SK-N-SH (cell line): ENCODE measurements at regions not wholly inside any gene's neighbourhood (a gene's known extent, or its start where the extent isn't known, plus 50 kb on each side); places are given as distances from the start of the nearest gene placed in this dataset.

Source experiments
- CTCF ChIA-PET: fragments of 300-600, 350-600 bp; formaldehyde crosslinking; extraction: SDS; loops from one replicate; lab custom pipeline; 2021; lab: Yijun Ruan, JAX
- POLR2A ChIA-PET: fragments of 350-600 bp; sonication (Branson Sonifier 250); formaldehyde crosslinking; extraction: SDS; loops from one replicate; lab custom pipeline; 2020; ENCODE audit warnings: antibody characterized with exemption, inconsistent platforms; lab: Yijun Ruan, JAX
- DNase-seq: peaks from one replicate; pipeline ENCODE4 v3.0.0; 2012
- H2AFZ ChIP-seq: fragments of 200-600 bp; sonication (generic); 2 replicates; pipeline ENCODE4 v1.8.1; 2016; ENCODE audit warnings: antibody characterized with exemption, mild to moderate bottlenecking, low read depth
- H3F3A ChIP-seq: fragments of 200-600 bp; sonication (generic); replicated peaks from 2 replicates; pipeline ENCODE3; 2016; ENCODE audit warnings: antibody characterized with exemption, mild to moderate bottlenecking; ENCODE audit not compliant: insufficient read depth
- H3K27ac ChIP-seq, 2 experiments: fragments of 200-500 bp in 1 of 2; fragments of 200-600 bp in 1 of 2; sonication (Bioruptor generic) in 1 of 2; sonication (generic), shearing (Covaris generic) in 1 of 2; 2 replicates each; pipeline versions ENCODE4 v1.5.1 to v1.6.1; 2014 to 2016; ENCODE audit warnings: low read depth in 2 of 2, inconsistent platforms in 1 of 2, low read length in 1 of 2, mild to moderate bottlenecking in 1 of 2, mixed read lengths in 1 of 2
- H3K27me3 ChIP-seq: fragments of 200-600 bp; sonication (generic), shearing (Covaris generic); 2 replicates; pipeline ENCODE4 v1.6.1; 2016; ENCODE audit warnings: mixed run types; ENCODE audit not compliant: insufficient read depth
- H3K36me3 ChIP-seq, 2 experiments: fragments of 200-500 bp in 1 of 2; fragments of 200-600 bp in 1 of 2; sonication (Bioruptor generic) in 1 of 2; sonication (generic) in 1 of 2; replicated peaks in 1 of 2; 2 replicates each; pipeline versions ENCODE3 to v1.5.1; 2014 to 2016; ENCODE audit warnings: low read length in 1 of 2, mild to moderate bottlenecking in 1 of 2; ENCODE audit not compliant: insufficient read depth in 2 of 2, control insufficient read depth in 1 of 2
- H3K4me1 ChIP-seq, 2 experiments: fragments of 200-500 bp in 1 of 2; fragments of 200-600 bp in 1 of 2; sonication (Bioruptor generic) in 1 of 2; sonication (generic), shearing (Covaris generic) in 1 of 2; 2 replicates each; pipeline versions ENCODE4 v1.5.1 to v1.6.1; 2014 to 2016; ENCODE audit warnings: low read depth in 1 of 2, low read length in 1 of 2, mixed run types in 1 of 2; ENCODE audit not compliant: insufficient read depth in 2 of 2, control insufficient read depth in 1 of 2
- H3K4me2 ChIP-seq: fragments of 200-600 bp; sonication (generic), shearing (Covaris generic); 2 replicates; pipeline ENCODE4 v1.6.1; 2017; ENCODE audit warnings: mixed run types
- H3K4me3 ChIP-seq, 2 experiments: fragments of 200-500 bp in 1 of 2; fragments of 200-600 bp in 1 of 2; sonication (Bioruptor generic) in 1 of 2; sonication (generic), shearing (Covaris generic) in 1 of 2; 2 replicates each; pipeline versions ENCODE4 v1.5.1 to v1.8.1; 2014 to 2016; ENCODE audit warnings: low read depth in 2 of 2, inconsistent platforms in 1 of 2, low read length in 1 of 2, mild to moderate bottlenecking in 1 of 2, mixed read lengths in 1 of 2, moderate library complexity in 1 of 2
- H3K79me2 ChIP-seq: fragments of 200-600 bp; sonication (generic); 2 replicates; pipeline ENCODE4 v1.8.1; 2017; ENCODE audit warnings: mild to moderate bottlenecking; ENCODE audit not compliant: insufficient read depth
- H3K9ac ChIP-seq: fragments of 200-600 bp; sonication (generic); 2 replicates; pipeline ENCODE4 v1.6.1; 2017; ENCODE audit warnings: mixed run types
- H3K9me2 ChIP-seq: fragments of 200-600 bp; sonication (generic); 2 replicates; pipeline ENCODE4 v1.6.1; 2017; ENCODE audit warnings: mixed run types
- H3K9me3 ChIP-seq: fragments of 200-600 bp; sonication (generic); 2 replicates; pipeline ENCODE4 v1.6.1; 2017; ENCODE audit warnings: mixed run types, mild to moderate bottlenecking, moderate library complexity
- H4K20me1 ChIP-seq: fragments of 200-600 bp; sonication (generic); 2 replicates; pipeline ENCODE4 v1.6.1; 2017; ENCODE audit warnings: mild to moderate bottlenecking, mixed run types; ENCODE audit not compliant: insufficient read depth
- CHD2 ChIP-seq: fragments of 150-350 bp; IDR thresholded peaks from 2 replicates; pipeline ENCODE4 v1.6.1; 2018; ENCODE audit warnings: low read length; ENCODE audit not compliant: partially characterized antibody
- ELF1 ChIP-seq: IDR thresholded peaks from 2 replicates; pipeline ENCODE4 v1.4.0; 2012
- EP300 ChIP-seq, 2 experiments: IDR thresholded peaks; 2 replicates each; pipeline versions ENCODE4 v1.4.0 to v1.6.1; 2012; ENCODE audit warnings: borderline replicate concordance in 1 of 2, low read depth in 1 of 2, low read length in 1 of 2
- FOXM1 ChIP-seq: IDR thresholded peaks from 2 replicates; pipeline ENCODE4 v1.4.0; 2012; ENCODE audit warnings: low read depth, mild to moderate bottlenecking
- GABPA ChIP-seq: IDR thresholded peaks from 2 replicates; pipeline ENCODE4 v1.4.0; 2012; ENCODE audit warnings: low read depth, mild to moderate bottlenecking
- MEF2A ChIP-seq: IDR thresholded peaks from 2 replicates; pipeline ENCODE4 v1.4.0; 2012; ENCODE audit warnings: low read depth, borderline replicate concordance
- NRF1 ChIP-seq: IDR thresholded peaks from 2 replicates; pipeline ENCODE4 v1.6.1; 2012; ENCODE audit warnings: low read depth, mild to moderate bottlenecking, low read length
- POLR2AphosphoS5 ChIP-seq: IDR thresholded peaks from 2 replicates; pipeline ENCODE4 v1.6.1; 2012; ENCODE audit warnings: low read depth, low read length
- SIN3A ChIP-seq: IDR thresholded peaks from 2 replicates; pipeline ENCODE4 v1.6.1; 2012; ENCODE audit warnings: low read depth, mild to moderate bottlenecking, low read length, moderate library complexity, borderline replicate concordance
- SMC3 ChIP-seq: IDR thresholded peaks from 2 replicates; pipeline ENCODE4 v1.6.1; 2012; ENCODE audit warnings: low read depth, low read length, improper control_type of control experiment
- TAF1 ChIP-seq: IDR thresholded peaks from 2 replicates; pipeline ENCODE4 v1.6.1; 2012; ENCODE audit warnings: low read depth, mild to moderate bottlenecking, low read length, moderate library complexity, borderline replicate concordance
- TCF12 ChIP-seq: IDR thresholded peaks from 2 replicates; pipeline ENCODE4 v1.4.0; 2012
- YY1 ChIP-seq: IDR thresholded peaks from 2 replicates; pipeline ENCODE4 v1.4.0; 2012; ENCODE audit warnings: low read depth, mild to moderate bottlenecking
- WGBS: methylation state at CpG from one replicate; pipeline ENCODE4 v1.1.6; 2017; ENCODE audit warnings: low lambda C conversion rate; 5-methylcytosine and 5-hydroxymethylcytosine counted together
- TF ChIP-seq, protein P1 (sequence below): IDR thresholded peaks from 2 replicates; pipeline ENCODE4 v1.6.1; 2012; ENCODE audit warnings: mild to moderate bottlenecking, low read depth, low read length, moderate library complexity
- TF ChIP-seq, protein P2 (sequence below): fragments of 150-350 bp; IDR thresholded peaks from 2 replicates; pipeline ENCODE4 v1.6.1; 2016; ENCODE audit warnings: mild to moderate bottlenecking, low read depth, low read length
- TF ChIP-seq, protein P3 (sequence below): IDR thresholded peaks from 2 replicates; pipeline ENCODE4 v1.4.0; 2012; ENCODE audit warnings: low read depth, borderline replicate concordance
- TF ChIP-seq, protein P4 (sequence below): fragments of 150-350 bp; IDR thresholded peaks from 2 replicates; pipeline ENCODE4 v1.6.1; 2017; ENCODE audit warnings: antibody characterized with exemption, low read length, low read depth, borderline replicate concordance
- TF ChIP-seq, protein P5 (sequence below): fragments of 200-600 bp; sonication (generic); IDR thresholded peaks from 2 replicates; pipeline ENCODE4 v1.6.1; 2017; ENCODE audit warnings: antibody characterized with exemption, mild to moderate bottlenecking, moderate library complexity

DNA sequence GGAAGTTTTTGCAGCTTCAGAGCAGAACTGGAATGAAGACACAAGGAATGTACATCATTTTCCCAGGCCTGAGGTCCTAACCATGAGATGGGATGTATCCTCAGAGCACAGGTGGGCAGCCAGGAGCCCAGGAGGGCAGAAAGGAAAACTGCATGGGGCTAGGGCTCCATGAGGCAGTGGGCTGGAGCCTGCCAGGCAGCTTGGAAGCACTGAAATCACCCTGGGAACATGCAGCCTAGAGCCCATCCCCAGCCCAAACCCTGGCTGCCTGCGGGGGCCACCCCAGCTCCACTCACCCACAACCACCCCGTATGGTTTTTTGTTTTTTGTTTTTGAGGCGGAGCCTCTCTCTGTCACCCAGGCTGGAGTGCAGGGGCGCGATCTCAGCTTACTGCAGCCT is 86.2 kb upstream of the SIAH1 start:
- no peak for DNase-seq
- Histone ChIP-seq H3K27ac (no peak overlapping the region), H3K36me3 (no peaks in the 10 kb centered on the region), H3K9ac (no peak overlapping the region), H3K4me2 (no peak overlapping the region), H3F3A (no peaks in the 10 kb centered on the region), H4K20me1 (no peaks in the 10 kb centered on the region), H3K79me2 (no peaks in the 10 kb centered on the region), H3K4me1 (no peaks in the 10 kb centered on the region), H2AFZ (no peak overlapping the region), H3K27me3 (no peaks in the 10 kb centered on the region), H3K9me3 (no peaks in the 10 kb centered on the region), H3K4me3 (no peak overlapping the region), H3K9me2 (no peaks in the 10 kb centered on the region)
- WGBS, result 81% methylated on average over 5 of the region's 5 CpGs
- TF ChIP-seq EP300 (IDR thresholded peaks at IDR 0.05; ENCODE audit: borderline replicate concordance in 1 of 2, low read depth in 1 of 2, low read length in 1 of 2), result no peak
- no peak for TF ChIP-seq ELF1
- TF ChIP-seq POLR2AphosphoS5, result no peak
- no peak for TF ChIP-seq SIN3A
- no peak for TF ChIP-seq GABPA
- TF ChIP-seq, protein P1, sequence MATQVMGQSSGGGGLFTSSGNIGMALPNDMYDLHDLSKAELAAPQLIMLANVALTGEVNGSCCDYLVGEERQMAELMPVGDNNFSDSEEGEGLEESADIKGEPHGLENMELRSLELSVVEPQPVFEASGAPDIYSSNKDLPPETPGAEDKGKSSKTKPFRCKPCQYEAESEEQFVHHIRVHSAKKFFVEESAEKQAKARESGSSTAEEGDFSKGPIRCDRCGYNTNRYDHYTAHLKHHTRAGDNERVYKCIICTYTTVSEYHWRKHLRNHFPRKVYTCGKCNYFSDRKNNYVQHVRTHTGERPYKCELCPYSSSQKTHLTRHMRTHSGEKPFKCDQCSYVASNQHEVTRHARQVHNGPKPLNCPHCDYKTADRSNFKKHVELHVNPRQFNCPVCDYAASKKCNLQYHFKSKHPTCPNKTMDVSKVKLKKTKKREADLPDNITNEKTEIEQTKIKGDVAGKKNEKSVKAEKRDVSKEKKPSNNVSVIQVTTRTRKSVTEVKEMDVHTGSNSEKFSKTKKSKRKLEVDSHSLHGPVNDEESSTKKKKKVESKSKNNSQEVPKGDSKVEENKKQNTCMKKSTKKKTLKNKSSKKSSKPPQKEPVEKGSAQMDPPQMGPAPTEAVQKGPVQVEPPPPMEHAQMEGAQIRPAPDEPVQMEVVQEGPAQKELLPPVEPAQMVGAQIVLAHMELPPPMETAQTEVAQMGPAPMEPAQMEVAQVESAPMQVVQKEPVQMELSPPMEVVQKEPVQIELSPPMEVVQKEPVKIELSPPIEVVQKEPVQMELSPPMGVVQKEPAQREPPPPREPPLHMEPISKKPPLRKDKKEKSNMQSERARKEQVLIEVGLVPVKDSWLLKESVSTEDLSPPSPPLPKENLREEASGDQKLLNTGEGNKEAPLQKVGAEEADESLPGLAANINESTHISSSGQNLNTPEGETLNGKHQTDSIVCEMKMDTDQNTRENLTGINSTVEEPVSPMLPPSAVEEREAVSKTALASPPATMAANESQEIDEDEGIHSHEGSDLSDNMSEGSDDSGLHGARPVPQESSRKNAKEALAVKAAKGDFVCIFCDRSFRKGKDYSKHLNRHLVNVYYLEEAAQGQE, result no peak
- no peak for TF ChIP-seq YY1
- TF ChIP-seq, protein P2, sequence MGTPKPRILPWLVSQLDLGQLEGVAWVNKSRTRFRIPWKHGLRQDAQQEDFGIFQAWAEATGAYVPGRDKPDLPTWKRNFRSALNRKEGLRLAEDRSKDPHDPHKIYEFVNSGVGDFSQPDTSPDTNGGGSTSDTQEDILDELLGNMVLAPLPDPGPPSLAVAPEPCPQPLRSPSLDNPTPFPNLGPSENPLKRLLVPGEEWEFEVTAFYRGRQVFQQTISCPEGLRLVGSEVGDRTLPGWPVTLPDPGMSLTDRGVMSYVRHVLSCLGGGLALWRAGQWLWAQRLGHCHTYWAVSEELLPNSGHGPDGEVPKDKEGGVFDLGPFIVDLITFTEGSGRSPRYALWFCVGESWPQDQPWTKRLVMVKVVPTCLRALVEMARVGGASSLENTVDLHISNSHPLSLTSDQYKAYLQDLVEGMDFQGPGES, result no peak
- TF ChIP-seq, protein P3, sequence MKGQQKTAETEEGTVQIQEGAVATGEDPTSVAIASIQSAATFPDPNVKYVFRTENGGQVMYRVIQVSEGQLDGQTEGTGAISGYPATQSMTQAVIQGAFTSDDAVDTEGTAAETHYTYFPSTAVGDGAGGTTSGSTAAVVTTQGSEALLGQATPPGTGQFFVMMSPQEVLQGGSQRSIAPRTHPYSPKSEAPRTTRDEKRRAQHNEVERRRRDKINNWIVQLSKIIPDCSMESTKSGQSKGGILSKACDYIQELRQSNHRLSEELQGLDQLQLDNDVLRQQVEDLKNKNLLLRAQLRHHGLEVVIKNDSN, result no peak
- no peak for TF ChIP-seq TAF1
- no peak for TF ChIP-seq SMC3
- TF ChIP-seq, protein P4, sequence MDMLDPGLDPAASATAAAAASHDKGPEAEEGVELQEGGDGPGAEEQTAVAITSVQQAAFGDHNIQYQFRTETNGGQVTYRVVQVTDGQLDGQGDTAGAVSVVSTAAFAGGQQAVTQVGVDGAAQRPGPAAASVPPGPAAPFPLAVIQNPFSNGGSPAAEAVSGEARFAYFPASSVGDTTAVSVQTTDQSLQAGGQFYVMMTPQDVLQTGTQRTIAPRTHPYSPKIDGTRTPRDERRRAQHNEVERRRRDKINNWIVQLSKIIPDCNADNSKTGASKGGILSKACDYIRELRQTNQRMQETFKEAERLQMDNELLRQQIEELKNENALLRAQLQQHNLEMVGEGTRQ, result no peak
- no peak for TF ChIP-seq CHD2
- TF ChIP-seq TCF12, result no peak
- TF ChIP-seq NRF1, result no peak
- TF ChIP-seq, protein P5, sequence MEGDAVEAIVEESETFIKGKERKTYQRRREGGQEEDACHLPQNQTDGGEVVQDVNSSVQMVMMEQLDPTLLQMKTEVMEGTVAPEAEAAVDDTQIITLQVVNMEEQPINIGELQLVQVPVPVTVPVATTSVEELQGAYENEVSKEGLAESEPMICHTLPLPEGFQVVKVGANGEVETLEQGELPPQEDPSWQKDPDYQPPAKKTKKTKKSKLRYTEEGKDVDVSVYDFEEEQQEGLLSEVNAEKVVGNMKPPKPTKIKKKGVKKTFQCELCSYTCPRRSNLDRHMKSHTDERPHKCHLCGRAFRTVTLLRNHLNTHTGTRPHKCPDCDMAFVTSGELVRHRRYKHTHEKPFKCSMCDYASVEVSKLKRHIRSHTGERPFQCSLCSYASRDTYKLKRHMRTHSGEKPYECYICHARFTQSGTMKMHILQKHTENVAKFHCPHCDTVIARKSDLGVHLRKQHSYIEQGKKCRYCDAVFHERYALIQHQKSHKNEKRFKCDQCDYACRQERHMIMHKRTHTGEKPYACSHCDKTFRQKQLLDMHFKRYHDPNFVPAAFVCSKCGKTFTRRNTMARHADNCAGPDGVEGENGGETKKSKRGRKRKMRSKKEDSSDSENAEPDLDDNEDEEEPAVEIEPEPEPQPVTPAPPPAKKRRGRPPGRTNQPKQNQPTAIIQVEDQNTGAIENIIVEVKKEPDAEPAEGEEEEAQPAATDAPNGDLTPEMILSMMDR, result no peak
- no peak for TF ChIP-seq MEF2A
- no peak for TF ChIP-seq FOXM1
- POLR2A ChIA-PET, result no interaction called here
- CTCF ChIA-PET, result interaction anchor here (1.2 kb wide), 1 partner anchor 152 kb away, joined by 6 read pairs; no protein-coding TSS in a partner anchor
